Liver (tissue), 8 donors: ENCODE measurements at regions not wholly inside any gene's neighbourhood (a gene's known extent, or its start where the extent isn't known, plus 50 kb on each side); places are given as distances from the start of the nearest gene placed in this dataset.
"Not testable (repeated sequence)": the region's sequence is repeated elsewhere in the genome, so short reads cannot be mapped to it uniquely, and the experiment has no call there.

Experiments
- DNase-seq: peaks from one replicate; pipeline ENCODE4 v3.0.0-alpha.2; 2017; ENCODE audit warnings: low spot score
- H3K27ac ChIP-seq, 2 donors: one replicate each; pipeline ENCODE4 v1.7.0; 2013; ENCODE audit warnings: inconsistent platforms in 2 of 2, low read length in 2 of 2, control low read depth in 1 of 2, low read depth in 1 of 2, mild to moderate bottlenecking in 1 of 2
- H3K27me3 ChIP-seq, 4 donors: one replicate each; pipeline versions ENCODE4 v1.6.1 to v1.7.0; 2013; ENCODE audit warnings: low read length in 3 of 4, inconsistent platforms in 1 of 4, mild to moderate bottlenecking in 1 of 4, moderate library complexity in 1 of 4; ENCODE audit not compliant: control insufficient read depth in 4 of 4, insufficient read depth in 4 of 4
- H3K36me3 ChIP-seq, 4 donors: one replicate each; pipeline versions ENCODE4 v1.6.1 to v1.7.0; 2013; ENCODE audit warnings: low read length in 3 of 4, mild to moderate bottlenecking in 3 of 4, low read depth in 1 of 4, moderate library complexity in 1 of 4; ENCODE audit not compliant: control insufficient read depth in 4 of 4, insufficient read depth in 3 of 4
- H3K4me1 ChIP-seq, 4 donors: one replicate each; pipeline versions ENCODE4 v1.6.1 to v1.7.0; 2013; ENCODE audit warnings: low read length in 3 of 4, mild to moderate bottlenecking in 3 of 4, moderate library complexity in 1 of 4; ENCODE audit not compliant: control insufficient read depth in 4 of 4, insufficient read depth in 4 of 4
- H3K4me3 ChIP-seq, 3 donors: one replicate each; pipeline versions ENCODE4 v1.6.1 to v1.7.0; 2013; ENCODE audit warnings: low read length in 3 of 3, control low read depth in 1 of 3, low read depth in 1 of 3, mild to moderate bottlenecking in 1 of 3
- H3K9ac ChIP-seq, 2 donors: one replicate each; pipeline ENCODE4 v1.7.0; 2013; ENCODE audit warnings: low read length in 2 of 2, mild to moderate bottlenecking in 2 of 2, moderate library complexity in 2 of 2, control low read depth in 1 of 2, low read depth in 1 of 2
- H3K9me3 ChIP-seq, 4 donors: one replicate each; pipeline versions ENCODE4 v1.6.1 to v1.7.0; 2013; ENCODE audit warnings: low read length in 3 of 4; ENCODE audit not compliant: control insufficient read depth in 4 of 4
- ATF3 ChIP-seq: IDR thresholded peaks from 2 replicates; pipeline ENCODE4 v1.6.1; 2016; ENCODE audit warnings: antibody characterized with exemption
- EGR1 ChIP-seq, 2 donors: IDR thresholded peaks; 2 replicates each; pipeline ENCODE4 v1.6.1; 2016 to 2018; ENCODE audit warnings: antibody characterized with exemption in 2 of 2, low read depth in 2 of 2
- FOXA1 ChIP-seq: IDR thresholded peaks from 2 replicates; pipeline ENCODE4 v1.6.1; 2016; ENCODE audit warnings: antibody characterized with exemption
- FOXA2 ChIP-seq: IDR thresholded peaks from 2 replicates; pipeline ENCODE4 v1.6.1; 2016; ENCODE audit warnings: antibody characterized with exemption
- GABPA ChIP-seq, 2 donors: IDR thresholded peaks in 1 of 2; conservative IDR thresholded peaks in 1 of 2; 2 replicates each; pipeline ENCODE4 v1.6.1; 2016; ENCODE audit warnings: antibody characterized with exemption in 2 of 2, mild to moderate bottlenecking in 1 of 2, moderate library complexity in 1 of 2
- HNF4A ChIP-seq, 2 donors: conservative IDR thresholded peaks; 2 replicates each; pipeline ENCODE4 v1.6.1; 2016; ENCODE audit warnings: antibody characterized with exemption in 2 of 2, mild to moderate bottlenecking in 2 of 2
- HNF4G ChIP-seq: IDR thresholded peaks from 2 replicates; pipeline ENCODE4 v1.6.1; 2016; ENCODE audit warnings: antibody characterized with exemption
- JUND ChIP-seq, 2 donors: IDR thresholded peaks; 2 replicates each; pipeline ENCODE4 v1.6.1; 2016; ENCODE audit warnings: antibody characterized with exemption in 2 of 2
- MAX ChIP-seq: IDR thresholded peaks from 2 replicates; pipeline ENCODE4 v1.6.1; 2016; ENCODE audit warnings: antibody characterized with exemption
- NR2F2 ChIP-seq: IDR thresholded peaks from 2 replicates; pipeline ENCODE4 v1.6.1; 2016; ENCODE audit warnings: antibody characterized with exemption
- RAD21 ChIP-seq, 2 donors: IDR thresholded peaks; 2 replicates each; pipeline ENCODE4 v1.6.1; 2016; ENCODE audit warnings: antibody characterized with exemption in 2 of 2, mild to moderate bottlenecking in 2 of 2
- RXRA ChIP-seq, 2 donors: IDR thresholded peaks; 2 replicates each; pipeline ENCODE4 v1.6.1; 2017 to 2018; ENCODE audit warnings: antibody characterized with exemption in 2 of 2, mild to moderate bottlenecking in 1 of 2
- SP1 ChIP-seq: IDR thresholded peaks from 2 replicates; pipeline ENCODE4 v1.6.1; 2018; ENCODE audit warnings: antibody characterized with exemption, mild to moderate bottlenecking
- YY1 ChIP-seq: IDR thresholded peaks from 2 replicates; pipeline ENCODE4 v1.6.1; 2016; ENCODE audit warnings: antibody characterized with exemption, mild to moderate bottlenecking
- ZBTB33 ChIP-seq: IDR thresholded peaks from 2 replicates; pipeline ENCODE4 v1.6.1; 2016; ENCODE audit warnings: antibody characterized with exemption
- WGBS: extraction: QIAGEN DNeasy Blood & Tissue Kit; methylation state at CpG from one replicate; pipeline ENCODE4 v1.1.7; 2013; 5-methylcytosine and 5-hydroxymethylcytosine counted together
- TF ChIP-seq, protein P1 (sequence below): fragments of 150-350 bp; IDR thresholded peaks from 2 replicates; pipeline ENCODE4 v1.5.1; 2017; ENCODE audit warnings: improper control_type of control experiment, low read depth, low read length; ENCODE audit not compliant: missing input control
- TF ChIP-seq, protein P2 (sequence below): IDR thresholded peaks from 2 replicates; pipeline ENCODE4 v1.6.1; 2016; ENCODE audit warnings: antibody characterized with exemption, mild to moderate bottlenecking
- donor health status: healthy.
- donor health status: healthy.
- donor health status: healthy.
- donor health status: healthy.
- donor health status: healthy.

DNA sequence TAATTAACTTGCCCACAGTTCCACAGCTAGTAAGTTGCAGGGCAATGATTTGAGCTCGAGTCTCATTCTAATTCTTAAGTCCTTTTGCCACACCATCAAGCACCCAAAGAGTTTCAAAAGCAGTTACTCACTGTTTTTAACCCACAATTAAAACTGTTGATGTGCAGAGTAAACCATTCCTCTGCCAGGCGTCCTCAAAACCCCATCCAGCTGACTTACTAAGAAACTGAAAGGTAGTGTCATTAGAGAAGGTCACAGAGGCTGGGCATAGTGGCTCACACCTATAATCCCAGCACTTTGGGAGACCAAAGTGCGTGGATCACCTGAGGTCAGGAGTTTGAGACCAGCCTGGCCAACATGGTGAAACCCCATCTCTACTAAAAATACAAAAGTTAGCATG is 121.7 kb downstream of the CHIC2 start:
- H3K27me3 ChIP-seq: no peaks in the 10 kb centered on the region
- H3K4me1 ChIP-seq: no peaks in the 10 kb centered on the region
- no peaks in the 10 kb centered on the region for H3K36me3 ChIP-seq
- peaks cover 0 to 3% (median 0%) of the 10 kb centered on the region in 4 donors for H3K9me3 ChIP-seq
- no peak overlapping the region for H3K4me3 ChIP-seq
- H3K27ac ChIP-seq: no peak overlapping the region
- no peak for DNase-seq
- TF ChIP-seq MAX (no peak), JUND (IDR thresholded peaks at IDR 0.05) (no peak), YY1 (no peak), RAD21 (IDR thresholded peaks at IDR 0.05) (no peak), HNF4A (conservative IDR thresholded peaks at IDR 0.05) (no peak), NR2F2 (no peak), SP1 (no peak), FOXA1 (no peak), RXRA (IDR thresholded peaks at IDR 0.05) (no peak), HNF4G (no peak), ZBTB33 (no peak), GABPA (IDR thresholded peaks at IDR 0.05 in 1 of 2, conservative IDR thresholded peaks at IDR 0.05 in 1 of 2) (no peak)
- 89% methylated on average over 3 of the region's 3 CpGs for WGBS
- H3K9ac ChIP-seq: no peak overlapping the region

GRCh38 chr4:53941331-53941730 is 123.1 kb downstream of the CHIC2 start:
- WGBS: 96% methylated on average over 4 of the region's 4 CpGs
- Histone ChIP-seq H3K36me3 (no peaks in the 10 kb centered on the region), H3K27ac (no peak overlapping the region), H3K9me3 (peaks cover 0 to 3% (median 0%) of the 10 kb centered on the region in 4 donors), H3K27me3 (no peaks in the 10 kb centered on the region), H3K9ac (no peak overlapping the region), H3K4me1 (no peaks in the 10 kb centered on the region), H3K4me3 (no peak overlapping the region)
- DNase-seq: no peak
- TF ChIP-seq NR2F2: no peak
- TF ChIP-seq HNF4G: no peak
- TF ChIP-seq, protein P1, sequence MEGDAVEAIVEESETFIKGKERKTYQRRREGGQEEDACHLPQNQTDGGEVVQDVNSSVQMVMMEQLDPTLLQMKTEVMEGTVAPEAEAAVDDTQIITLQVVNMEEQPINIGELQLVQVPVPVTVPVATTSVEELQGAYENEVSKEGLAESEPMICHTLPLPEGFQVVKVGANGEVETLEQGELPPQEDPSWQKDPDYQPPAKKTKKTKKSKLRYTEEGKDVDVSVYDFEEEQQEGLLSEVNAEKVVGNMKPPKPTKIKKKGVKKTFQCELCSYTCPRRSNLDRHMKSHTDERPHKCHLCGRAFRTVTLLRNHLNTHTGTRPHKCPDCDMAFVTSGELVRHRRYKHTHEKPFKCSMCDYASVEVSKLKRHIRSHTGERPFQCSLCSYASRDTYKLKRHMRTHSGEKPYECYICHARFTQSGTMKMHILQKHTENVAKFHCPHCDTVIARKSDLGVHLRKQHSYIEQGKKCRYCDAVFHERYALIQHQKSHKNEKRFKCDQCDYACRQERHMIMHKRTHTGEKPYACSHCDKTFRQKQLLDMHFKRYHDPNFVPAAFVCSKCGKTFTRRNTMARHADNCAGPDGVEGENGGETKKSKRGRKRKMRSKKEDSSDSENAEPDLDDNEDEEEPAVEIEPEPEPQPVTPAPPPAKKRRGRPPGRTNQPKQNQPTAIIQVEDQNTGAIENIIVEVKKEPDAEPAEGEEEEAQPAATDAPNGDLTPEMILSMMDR: no peak
- no peak for TF ChIP-seq FOXA1
- no peak for TF ChIP-seq JUND (IDR thresholded peaks at IDR 0.05)
- no peak for TF ChIP-seq ZBTB33
- TF ChIP-seq MAX: no peak
- TF ChIP-seq RXRA (IDR thresholded peaks at IDR 0.05): no peak
- TF ChIP-seq HNF4A (conservative IDR thresholded peaks at IDR 0.05): no peak
- TF ChIP-seq EGR1 (IDR thresholded peaks at IDR 0.05; ENCODE audit: low read depth in 2 of 2): no peak
- no peak for TF ChIP-seq RAD21 (IDR thresholded peaks at IDR 0.05)
- TF ChIP-seq, protein P2, sequence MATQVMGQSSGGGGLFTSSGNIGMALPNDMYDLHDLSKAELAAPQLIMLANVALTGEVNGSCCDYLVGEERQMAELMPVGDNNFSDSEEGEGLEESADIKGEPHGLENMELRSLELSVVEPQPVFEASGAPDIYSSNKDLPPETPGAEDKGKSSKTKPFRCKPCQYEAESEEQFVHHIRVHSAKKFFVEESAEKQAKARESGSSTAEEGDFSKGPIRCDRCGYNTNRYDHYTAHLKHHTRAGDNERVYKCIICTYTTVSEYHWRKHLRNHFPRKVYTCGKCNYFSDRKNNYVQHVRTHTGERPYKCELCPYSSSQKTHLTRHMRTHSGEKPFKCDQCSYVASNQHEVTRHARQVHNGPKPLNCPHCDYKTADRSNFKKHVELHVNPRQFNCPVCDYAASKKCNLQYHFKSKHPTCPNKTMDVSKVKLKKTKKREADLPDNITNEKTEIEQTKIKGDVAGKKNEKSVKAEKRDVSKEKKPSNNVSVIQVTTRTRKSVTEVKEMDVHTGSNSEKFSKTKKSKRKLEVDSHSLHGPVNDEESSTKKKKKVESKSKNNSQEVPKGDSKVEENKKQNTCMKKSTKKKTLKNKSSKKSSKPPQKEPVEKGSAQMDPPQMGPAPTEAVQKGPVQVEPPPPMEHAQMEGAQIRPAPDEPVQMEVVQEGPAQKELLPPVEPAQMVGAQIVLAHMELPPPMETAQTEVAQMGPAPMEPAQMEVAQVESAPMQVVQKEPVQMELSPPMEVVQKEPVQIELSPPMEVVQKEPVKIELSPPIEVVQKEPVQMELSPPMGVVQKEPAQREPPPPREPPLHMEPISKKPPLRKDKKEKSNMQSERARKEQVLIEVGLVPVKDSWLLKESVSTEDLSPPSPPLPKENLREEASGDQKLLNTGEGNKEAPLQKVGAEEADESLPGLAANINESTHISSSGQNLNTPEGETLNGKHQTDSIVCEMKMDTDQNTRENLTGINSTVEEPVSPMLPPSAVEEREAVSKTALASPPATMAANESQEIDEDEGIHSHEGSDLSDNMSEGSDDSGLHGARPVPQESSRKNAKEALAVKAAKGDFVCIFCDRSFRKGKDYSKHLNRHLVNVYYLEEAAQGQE: no peak
- TF ChIP-seq ATF3: no peak
- no peak for TF ChIP-seq FOXA2
- no peak for TF ChIP-seq SP1
- no peak for TF ChIP-seq GABPA (IDR thresholded peaks at IDR 0.05 in 1 of 2, conservative IDR thresholded peaks at IDR 0.05 in 1 of 2)

- not testable (repeated sequence) for H3K4me1 ChIP-seq, H3K4me3 ChIP-seq, H3K9me3 ChIP-seq, H3K27me3 ChIP-seq, H3K9ac ChIP-seq, H3K27ac ChIP-seq, DNase-seq, H3K36me3 ChIP-seq
- 96% methylated on average over 3 of the region's 3 CpGs for WGBS
These were observed 124.5 kb downstream of the CHIC2 start for GRCh38 chr4:53939892-53940291.
